Stomach (tissue), 8 donors: ENCODE measurements at regions not wholly inside any gene's neighbourhood (a gene's known extent, or its start where the extent isn't known, plus 50 kb on each side); places are given as distances from the start of the nearest gene placed in this dataset.
"Not testable (repeated sequence)": the region's sequence is repeated elsewhere in the genome, so short reads cannot be mapped to it uniquely, and the experiment has no call there.

Experiments
- DNase-seq, 2 donors: peaks; one replicate each; pipeline versions ENCODE4 v3.0.0 to v3.0.0-alpha.2; 2013 to 2019
- H3K27ac ChIP-seq, 5 donors: fragments of 200-600 bp in 4 of 5; sonication (generic) in 4 of 5; one replicate each; pipeline ENCODE4 v1.5.1; 2013 to 2019; ENCODE audit warnings: mild to moderate bottlenecking in 1 of 5, moderate library complexity in 1 of 5
- H3K27me3 ChIP-seq, 3 donors: fragments of 200-600 bp; sonication (generic); one replicate each; pipeline ENCODE4 v1.5.1; 2017 to 2019; ENCODE audit warnings: mixed run types in 1 of 3
- H3K36me3 ChIP-seq, 4 donors: fragments of 200-600 bp; sonication (generic); 1 replicate in 3 of 4; 2 replicates in 1 of 4; pipeline ENCODE4 v1.5.1; 2016 to 2019
- H3K4me1 ChIP-seq, 4 donors: fragments of 200-600 bp; sonication (generic); one replicate each; pipeline ENCODE4 v1.5.1; 2016 to 2019
- H3K4me3 ChIP-seq, 4 donors: fragments of 200-600 bp; sonication (generic) in 3 of 4; one replicate each; pipeline ENCODE4 v1.5.1; 2016 to 2019; ENCODE audit warnings: mild to moderate bottlenecking in 1 of 4
- H3K9me3 ChIP-seq, 4 donors: fragments of 200-600 bp; sonication (generic); one replicate each; pipeline ENCODE4 v1.5.1; 2016 to 2019
- EP300 ChIP-seq: sonication (generic); formaldehyde crosslinking; IDR thresholded peaks from one replicate; pipeline ENCODE4 v1.6.1; 2017; ENCODE audit warnings: antibody characterized with exemption
- POLR2A ChIP-seq, 4 donors: fragments of 450-650 bp; IDR thresholded peaks; one replicate each; pipeline ENCODE4 v1.6.1; 2016; ENCODE audit warnings: antibody characterized with exemption in 4 of 4, control low read depth in 2 of 4, mild to moderate bottlenecking in 1 of 4, moderate library complexity in 1 of 4
- POLR2AphosphoS5 ChIP-seq, 3 donors: sonication (generic); formaldehyde crosslinking; IDR thresholded peaks; one replicate each; pipeline ENCODE4 v1.6.1; 2016; ENCODE audit warnings: antibody characterized with exemption in 3 of 3
- WGBS, 5 donors: extraction: QIAGEN DNeasy Blood & Tissue Kit in 3 of 5; methylation state at CpG; one replicate each; pipeline versions ENCODE4 v1.1.5 to v1.1.7; 2013 to 2018; 5-methylcytosine and 5-hydroxymethylcytosine counted together
- intact Hi-C: fragments of 100-400 bp; cut with DNase I; formaldehyde crosslinking; loops from one replicate; pipeline ENCODE4 v1.15.1; 2023; ENCODE audit warnings: low total_unique reads
- TF ChIP-seq, protein P1 (sequence below), 7 experiments: fragments of 450-650 bp in 4 of 7; fragments of 200-600 bp in 3 of 7; sonication (generic) in 3 of 7; IDR thresholded peaks; one replicate each; pipeline ENCODE4 v1.5.1; 2016 to 2019; ENCODE audit warnings: antibody characterized with exemption in 7 of 7, control low read depth in 2 of 7, mild to moderate bottlenecking in 1 of 7
- donor health status: healthy with polysubstance abuse.
- donor health status: Bipolar disorder and iron deficiency.
- donor health status: healthy.

DNA sequence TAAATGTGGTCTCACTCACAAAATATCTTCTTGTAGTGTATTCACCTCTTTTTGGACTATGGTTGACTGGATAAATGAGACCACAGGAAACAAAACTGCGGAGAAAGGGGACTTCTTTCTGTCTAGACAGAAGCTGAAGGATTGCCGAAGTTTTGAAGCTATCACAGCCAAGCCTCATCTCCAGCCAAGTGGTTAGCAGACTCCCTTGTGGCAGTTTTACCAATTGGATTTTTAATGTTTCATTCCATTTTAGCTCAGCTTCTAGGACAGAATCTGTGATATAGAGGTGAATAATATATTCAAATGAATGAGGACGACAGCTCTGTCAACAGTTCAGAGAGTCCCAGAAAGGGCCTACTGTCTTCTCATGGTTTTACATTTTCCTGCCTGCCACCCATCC is 215.7 kb upstream of the ZNF608 start:
- Histone ChIP-seq H3K27ac (no peak overlapping the region), H3K9me3 (no peaks in the 10 kb centered on the region)

GRCh38 chr5:124962735-124963134 is 216.3 kb upstream of the ZNF608 start:
- TF ChIP-seq POLR2A (IDR thresholded peaks at IDR 0.05) (no peak), POLR2AphosphoS5 (IDR thresholded peaks at IDR 0.05) (no peak), EP300 (no peak)
- TF ChIP-seq, protein P1, sequence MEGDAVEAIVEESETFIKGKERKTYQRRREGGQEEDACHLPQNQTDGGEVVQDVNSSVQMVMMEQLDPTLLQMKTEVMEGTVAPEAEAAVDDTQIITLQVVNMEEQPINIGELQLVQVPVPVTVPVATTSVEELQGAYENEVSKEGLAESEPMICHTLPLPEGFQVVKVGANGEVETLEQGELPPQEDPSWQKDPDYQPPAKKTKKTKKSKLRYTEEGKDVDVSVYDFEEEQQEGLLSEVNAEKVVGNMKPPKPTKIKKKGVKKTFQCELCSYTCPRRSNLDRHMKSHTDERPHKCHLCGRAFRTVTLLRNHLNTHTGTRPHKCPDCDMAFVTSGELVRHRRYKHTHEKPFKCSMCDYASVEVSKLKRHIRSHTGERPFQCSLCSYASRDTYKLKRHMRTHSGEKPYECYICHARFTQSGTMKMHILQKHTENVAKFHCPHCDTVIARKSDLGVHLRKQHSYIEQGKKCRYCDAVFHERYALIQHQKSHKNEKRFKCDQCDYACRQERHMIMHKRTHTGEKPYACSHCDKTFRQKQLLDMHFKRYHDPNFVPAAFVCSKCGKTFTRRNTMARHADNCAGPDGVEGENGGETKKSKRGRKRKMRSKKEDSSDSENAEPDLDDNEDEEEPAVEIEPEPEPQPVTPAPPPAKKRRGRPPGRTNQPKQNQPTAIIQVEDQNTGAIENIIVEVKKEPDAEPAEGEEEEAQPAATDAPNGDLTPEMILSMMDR (IDR thresholded peaks at IDR 0.05), result no peak
- no peak overlapping the region for H3K4me3 ChIP-seq
- WGBS, 5 donors, result 79 to 84% (median 81%) methylated on average over 6 of the region's 6 CpGs
- no peaks in the 10 kb centered on the region for H3K36me3 ChIP-seq
- intact Hi-C loops, result no loop called here
- H3K27ac ChIP-seq, result peak overlapping the region in 1 of 5 donors; percentile 38
- no peaks in the 10 kb centered on the region for H3K27me3 ChIP-seq
- H3K4me1 ChIP-seq, result no peaks in the 10 kb centered on the region
- DNase-seq, result no peak
- no peaks in the 10 kb centered on the region for H3K9me3 ChIP-seq

More for the DNA sequence above, 215.7 kb upstream of the ZNF608 start:
- TF ChIP-seq POLR2AphosphoS5 (IDR thresholded peaks at IDR 0.05) (no peak), POLR2A (IDR thresholded peaks at IDR 0.05) (no peak)
- DNase-seq, result peak in 1 of 2 donors; percentile 9
- H3K27me3 ChIP-seq, result no peaks in the 10 kb centered on the region
- H3K4me1 ChIP-seq, result no peaks in the 10 kb centered on the region
- WGBS, 5 donors, result 83 to 94% (median 91%) methylated on average over 3 of the region's 3 CpGs
- H3K36me3 ChIP-seq, result no peaks in the 10 kb centered on the region
- no peak overlapping the region for H3K4me3 ChIP-seq
- intact Hi-C loops, result no loop called here

DNA sequence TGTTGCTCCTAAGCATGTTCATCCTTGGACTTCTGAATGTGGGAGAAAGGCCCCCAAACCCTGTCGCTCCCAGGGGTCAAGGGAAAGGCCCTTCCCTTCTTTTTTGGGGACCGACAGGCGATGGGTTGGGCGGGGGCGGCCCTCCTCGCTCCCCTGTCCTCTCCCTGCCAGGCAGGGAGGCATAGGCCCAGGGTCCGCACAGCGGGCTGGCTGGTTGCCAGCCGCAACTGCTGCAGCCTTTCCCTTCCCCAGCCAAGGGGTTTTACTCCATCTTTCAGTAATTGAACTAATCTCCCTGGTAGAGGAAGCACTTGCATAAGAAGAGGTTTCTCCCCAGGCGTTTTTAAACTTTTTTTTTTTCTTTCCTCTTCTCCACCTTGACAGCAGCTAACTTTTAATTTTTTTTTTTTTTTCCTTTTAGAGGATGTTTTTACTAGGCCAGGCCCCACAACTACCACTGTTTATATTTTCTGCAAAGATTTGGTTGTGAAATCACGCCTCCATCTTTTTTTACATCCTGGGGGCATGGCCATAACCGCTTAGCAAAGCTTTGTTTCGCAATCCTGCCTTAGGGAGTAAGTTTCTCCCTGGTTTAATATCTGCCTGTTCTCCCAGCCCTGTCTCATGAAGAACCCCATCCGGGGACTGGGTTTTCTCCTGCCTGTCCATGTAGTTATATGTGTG is 216.9 kb upstream of the ZNF608 start:
- 70 to 85% (median 83%) methylated on average over 14 of the region's 14 CpGs for WGBS, 5 donors
- no peak overlapping the region for H3K4me3 ChIP-seq
- peak overlapping the region in 1 of 5 donors; percentile 38 for H3K27ac ChIP-seq
- no peaks in the 10 kb centered on the region for H3K4me1 ChIP-seq
- no peaks in the 10 kb centered on the region for H3K9me3 ChIP-seq
- H3K27me3 ChIP-seq, result no peaks in the 10 kb centered on the region
- intact Hi-C loops, result no loop called here
- peak in 1 of 2 donors; percentile 58 for DNase-seq
- H3K36me3 ChIP-seq, result no peaks in the 10 kb centered on the region
- TF ChIP-seq, protein P1 (IDR thresholded peaks at IDR 0.05), result no peak
- TF ChIP-seq POLR2A (IDR thresholded peaks at IDR 0.05) (no peak), POLR2AphosphoS5 (IDR thresholded peaks at IDR 0.05) (peak in 1 of 3 donors; percentile 25)

GRCh38 chr5:124966741-124967140 is 220.3 kb upstream of the ZNF608 start:
- H3K4me1 ChIP-seq, H3K27ac ChIP-seq, H3K27me3 ChIP-seq, intact Hi-C loops, DNase-seq, H3K9me3 ChIP-seq, H3K4me3 ChIP-seq, H3K36me3 ChIP-seq: not testable (repeated sequence)
- 68 to 94% (median 76%) methylated on average over 5 of the region's 5 CpGs for WGBS, 5 donors

- H3K36me3 ChIP-seq, DNase-seq, H3K4me1 ChIP-seq, intact Hi-C loops, H3K4me3 ChIP-seq, H3K9me3 ChIP-seq, H3K27me3 ChIP-seq, H3K27ac ChIP-seq: not testable (repeated sequence)
- WGBS, 5 donors, result 89 to 96% (median 93%) methylated on average over 5 of the region's 5 CpGs
These were observed 223.9 kb upstream of the ZNF608 start for GRCh38 chr5:124970381-124970780.

- 91 to 93% (median 92%) methylated on average over 6 of the region's 6 CpGs for WGBS, 5 donors
- no peaks in the 10 kb centered on the region for H3K27me3 ChIP-seq
- peaks cover 0 to 8% (median 0%) of the 10 kb centered on the region in 4 donors for H3K9me3 ChIP-seq
- no peak for DNase-seq
- H3K27ac ChIP-seq, result no peak overlapping the region
- no peak overlapping the region for H3K4me3 ChIP-seq
- no peak for TF ChIP-seq EP300
- TF ChIP-seq, protein P1 (IDR thresholded peaks at IDR 0.05), result no peak
- no peak for TF ChIP-seq POLR2AphosphoS5 (IDR thresholded peaks at IDR 0.05)
- intact Hi-C loops, result no loop called here
- H3K4me1 ChIP-seq, result no peaks in the 10 kb centered on the region
- H3K36me3 ChIP-seq, result no peaks in the 10 kb centered on the region
These were observed 226.3 kb upstream of the ZNF608 start for GRCh38 chr5:124972703-124973102.
